Neural cell (in vitro differentiated cells): ENCODE measurements at regions not wholly inside any gene's neighbourhood (a gene's known extent, or its start where the extent isn't known, plus 50 kb on each side); places are given as distances from the start of the nearest gene placed in this dataset.

Experiments used
- H2AFZ ChIP-seq: fragments of 200-600, 300-800 bp; sonication (generic), shearing (Covaris generic); 2 replicates; pipeline ENCODE4 v1.6.0; 2014; ENCODE audit warnings: low read depth, mild to moderate bottlenecking, antibody characterized with exemption, low read length, moderate library complexity
- H3F3A ChIP-seq: fragments of 200-600 bp; shearing (Covaris generic); 2 replicates; pipeline ENCODE4 v1.6.1; 2016; ENCODE audit warnings: mild to moderate bottlenecking, moderate library complexity, mixed read lengths, antibody characterized with exemption, low read length; ENCODE audit not compliant: insufficient read depth, poor library complexity, severe bottlenecking
- H3K27ac ChIP-seq: fragments of 200-600, 300-800 bp; sonication (generic), shearing (Covaris generic); 2 replicates; pipeline ENCODE4 v1.5.1; 2014; ENCODE audit warnings: mild to moderate bottlenecking, low read length, moderate library complexity
- H3K27me3 ChIP-seq: fragments of 300-800, 200-600 bp; sonication (generic), shearing (Covaris generic); 2 replicates; pipeline ENCODE4 v1.6.0; 2014; ENCODE audit warnings: mild to moderate bottlenecking, low read depth, low read length, moderate library complexity; ENCODE audit not compliant: insufficient read depth
- H3K36me3 ChIP-seq: fragments of 300-800, 200-600 bp; sonication (generic), shearing (Covaris generic); 2 replicates; pipeline ENCODE4 v1.5.1; 2014; ENCODE audit warnings: mild to moderate bottlenecking, antibody characterized with exemption, low read length, moderate library complexity; ENCODE audit not compliant: insufficient read depth
- H3K4me2 ChIP-seq: fragments of 300-800, 200-600 bp; sonication (generic), shearing (Covaris generic); 2 replicates; pipeline ENCODE4 v1.6.0; 2014; ENCODE audit warnings: mild to moderate bottlenecking, low read length
- H3K4me3 ChIP-seq: fragments of 300-800, 200-600 bp; sonication (generic), shearing (Covaris generic); 2 replicates; pipeline ENCODE4 v1.5.1; 2014; ENCODE audit warnings: mild to moderate bottlenecking, low read length, moderate library complexity
- H3K79me2 ChIP-seq: fragments of 200-600 bp; shearing (Covaris generic); replicated peaks from 2 replicates; pipeline ENCODE4 v1.6.0; 2014; ENCODE audit warnings: mild to moderate bottlenecking, low read length, moderate library complexity; ENCODE audit not compliant: insufficient read depth
- H3K9ac ChIP-seq: fragments of 300-800, 200-600 bp; sonication (generic), shearing (Covaris generic); 2 replicates; pipeline ENCODE4 v1.6.1; 2016; ENCODE audit warnings: mild to moderate bottlenecking, low read length, mixed read lengths
- H3K9me2 ChIP-seq: fragments of 200-600 bp; shearing (Covaris generic); 2 replicates; pipeline ENCODE4 v1.6.1; 2016; ENCODE audit warnings: mild to moderate bottlenecking, low read length, mixed read lengths; ENCODE audit not compliant: insufficient read depth
- H3K9me3 ChIP-seq: fragments of 200-600, 300-800 bp; sonication (generic), shearing (Covaris generic); 2 replicates; pipeline ENCODE4 v1.6.1; 2016; ENCODE audit warnings: mild to moderate bottlenecking, mixed run types, low read length, moderate library complexity, mixed read lengths
- H4K20me1 ChIP-seq: fragments of 200-600 bp; shearing (Covaris generic); 2 replicates; pipeline ENCODE4 v1.6.1; 2016; ENCODE audit warnings: mild to moderate bottlenecking, mixed run types; ENCODE audit not compliant: insufficient read depth
- CTCF ChIP-seq: fragments of 450-650 bp; IDR thresholded peaks from 2 replicates; pipeline ENCODE4 v1.5.1; 2014; ENCODE audit warnings: antibody characterized with exemption, mild to moderate bottlenecking, moderate library complexity; ENCODE audit not compliant: poor library complexity, severe bottlenecking
- EP300 ChIP-seq: fragments of 450-650 bp; conservative IDR thresholded peaks from 2 replicates; pipeline ENCODE4 v1.6.1; 2014; ENCODE audit warnings: antibody characterized with exemption, mild to moderate bottlenecking, moderate library complexity; ENCODE audit not compliant: poor library complexity, severe bottlenecking
- EZH2 ChIP-seq: fragments of 200-600, 300-800 bp; shearing (Covaris generic), sonication (generic); IDR thresholded peaks from 2 replicates; pipeline ENCODE4 v1.6.1; 2014; ENCODE audit warnings: antibody characterized with exemption, low read length, borderline replicate concordance, mild to moderate bottlenecking; ENCODE audit not compliant: insufficient read depth, poor library complexity, severe bottlenecking
- MXI1 ChIP-seq: fragments of 450-650 bp; conservative IDR thresholded peaks from 2 replicates; pipeline ENCODE4 v1.6.1; 2014; ENCODE audit warnings: antibody characterized with exemption, mild to moderate bottlenecking; ENCODE audit not compliant: poor library complexity, severe bottlenecking
- POLR2AphosphoS5 ChIP-seq: IDR thresholded peaks from 2 replicates; pipeline ENCODE4 v1.6.1; 2012
- RAD21 ChIP-seq: fragments of 450-650 bp; conservative IDR thresholded peaks from 2 replicates; pipeline ENCODE4 v1.6.1; 2014; ENCODE audit warnings: antibody characterized with exemption, mild to moderate bottlenecking, moderate library complexity
- REST ChIP-seq: IDR thresholded peaks from 2 replicates; pipeline ENCODE4 v1.6.1; 2012; ENCODE audit warnings: borderline replicate concordance
- SMC3 ChIP-seq: fragments of 450-650 bp; conservative IDR thresholded peaks from 2 replicates; pipeline ENCODE4 v1.6.1; 2014; ENCODE audit warnings: antibody characterized with exemption, mild to moderate bottlenecking, moderate library complexity; ENCODE audit not compliant: poor library complexity
- TAF1 ChIP-seq: IDR thresholded peaks from 2 replicates; pipeline ENCODE4 v1.6.1; 2012; ENCODE audit warnings: low read depth

GRCh38 chr19:28764066-28764465, 448.9 kb downstream of the UQCRFS1 start:
- Histone ChIP-seq H3K9me3 (no peaks in the 10 kb centered on the region), H2AFZ (no peak overlapping the region), H3K9me2 (no peaks in the 10 kb centered on the region), H3K4me2 (no peak overlapping the region), H3K9ac (no peak overlapping the region), H3K27me3 (no peaks in the 10 kb centered on the region), H3K27ac (no peak overlapping the region), H3F3A (no peaks in the 10 kb centered on the region), H3K4me3 (no peak overlapping the region), H3K36me3 (no peaks in the 10 kb centered on the region), H4K20me1 (no peaks in the 10 kb centered on the region), H3K79me2 (no peaks in the 10 kb centered on the region)
- TF ChIP-seq MXI1 (no peak), EZH2 (no peak), CTCF (no peak), EP300 (no peak), REST (no peak), POLR2AphosphoS5 (no peak), SMC3 (no peak), TAF1 (no peak), RAD21 (no peak)

GRCh38 chr19:28746478-28746877, 466.5 kb downstream of the UQCRFS1 start:
- no peaks in the 10 kb centered on the region for H4K20me1 ChIP-seq
- H3K27me3 ChIP-seq = no peaks in the 10 kb centered on the region
- H3F3A ChIP-seq = no peaks in the 10 kb centered on the region
- TF ChIP-seq TAF1 (no peak), EP300 (no peak), MXI1 (no peak), POLR2AphosphoS5 (no peak), REST (no peak), CTCF (no peak), EZH2 (no peak), SMC3 (no peak), RAD21 (no peak)
- H3K9me2 ChIP-seq = no peaks in the 10 kb centered on the region
- no peak overlapping the region for H3K4me3 ChIP-seq
- no peaks in the 10 kb centered on the region for H3K79me2 ChIP-seq
- no peaks in the 10 kb centered on the region for H3K9me3 ChIP-seq
- no peak overlapping the region for H2AFZ ChIP-seq
- no peaks in the 10 kb centered on the region for H3K36me3 ChIP-seq
- no peak overlapping the region for H3K9ac ChIP-seq
- no peak overlapping the region for H3K4me2 ChIP-seq
- H3K27ac ChIP-seq = no peak overlapping the region
